ENCODE measurements at regions not wholly inside any gene's neighbourhood (a gene's known extent, or its start where the extent isn't known, plus 50 kb on each side); places are given as distances from the start of the nearest gene placed in this dataset.
A peak's percentile ranks its signal among the peaks of the same experiment; 100 is the strongest.

DNA sequence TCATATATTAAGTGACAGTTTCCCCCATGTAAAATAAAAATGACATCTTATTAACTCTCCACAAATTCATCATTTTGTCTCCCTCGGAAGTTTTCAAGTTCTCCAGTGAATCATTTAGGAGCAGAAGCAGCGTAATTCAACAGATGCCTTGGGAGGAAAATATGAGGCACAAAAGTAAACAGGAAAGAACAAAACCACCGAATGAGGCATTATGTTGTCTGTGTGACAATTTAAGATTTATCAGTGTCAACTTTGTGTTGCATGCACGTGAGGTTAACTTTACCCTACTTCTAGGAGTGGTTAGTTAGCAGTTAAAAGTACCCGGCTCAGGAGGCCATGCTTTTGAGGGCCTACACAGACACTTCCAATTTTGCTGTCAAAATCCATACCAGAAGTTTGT, 258.6 kb downstream of the IPO8 start:
- no peak overlapping the region for H2BK15ac ChIP-seq (ENCODE audit: low read depth, poor library complexity, severe bottlenecking)
- H3K9ac ChIP-seq (ENCODE audit: low read length), result peak overlapping the region; percentile 31
- no peak overlapping the region for H2AK5ac ChIP-seq (ENCODE audit: low read length, severe bottlenecking)
- no peak overlapping the region for H3K23ac ChIP-seq (ENCODE audit: low read length in 2 of 2)
- H3K4me1 ChIP-seq (ENCODE audit: control insufficient read depth, insufficient read depth, low read depth, low read length), result no peaks in the 10 kb centered on the region
- peak overlapping the region; percentile 62 to 99 for H3K18ac ChIP-seq (ENCODE audit: low read depth in 1 of 2, low read length in 2 of 2)
- H3K14ac ChIP-seq (ENCODE audit: low read length in 2 of 2), result no peak overlapping the region
- WGBS, result 3% methylated on average over 5 of the region's 5 CpGs
- no peak overlapping the region for H3K27ac ChIP-seq (ENCODE audit: low read length, poor library complexity, severe bottlenecking)
- H3K79me1 ChIP-seq (replicated peaks; ENCODE audit: low read length, poor library complexity, severe bottlenecking), result no peaks in the 10 kb centered on the region
- no peaks in the 10 kb centered on the region for H3K36me3 ChIP-seq (ENCODE audit: control insufficient read depth in 1 of 2, insufficient read depth in 2 of 2, low read depth in 1 of 2, low read length in 2 of 2)
- no peak overlapping the region for H2BK120ac ChIP-seq (ENCODE audit: low read depth, low read length)
- no peak overlapping the region for H2BK5ac ChIP-seq (ENCODE audit: low read depth, low read length, poor library complexity, severe bottlenecking)
- no peaks in the 10 kb centered on the region for H3K9me3 ChIP-seq (ENCODE audit: control insufficient read depth, low read length)
- H3K4me2 ChIP-seq (ENCODE audit: low read length, poor library complexity, severe bottlenecking), result no peak overlapping the region
- H2BK12ac ChIP-seq (ENCODE audit: low read length in 2 of 2), result no peak overlapping the region
- H3K4ac ChIP-seq (ENCODE audit: low read depth in 1 of 2, low read length in 2 of 2), result peak overlapping the region in 1 of 2 experiments; percentile 81
- H2AFZ ChIP-seq (ENCODE audit: low read depth, low read length), result no peak overlapping the region
- no peak overlapping the region for H3K4me3 ChIP-seq (ENCODE audit: insufficient read depth in 1 of 2, low read depth in 1 of 2, low read length in 2 of 2)
- H4K91ac ChIP-seq (ENCODE audit: low read length), result peak overlapping the region; percentile 99
- peak overlapping the region; percentile 91 for H4K8ac ChIP-seq (ENCODE audit: low read length)
- no peaks in the 10 kb centered on the region for H3K27me3 ChIP-seq (ENCODE audit: control insufficient read depth in 1 of 2, insufficient read depth in 1 of 2, low read length in 2 of 2)
- peak; percentile 92 for DNase-seq

DNA sequence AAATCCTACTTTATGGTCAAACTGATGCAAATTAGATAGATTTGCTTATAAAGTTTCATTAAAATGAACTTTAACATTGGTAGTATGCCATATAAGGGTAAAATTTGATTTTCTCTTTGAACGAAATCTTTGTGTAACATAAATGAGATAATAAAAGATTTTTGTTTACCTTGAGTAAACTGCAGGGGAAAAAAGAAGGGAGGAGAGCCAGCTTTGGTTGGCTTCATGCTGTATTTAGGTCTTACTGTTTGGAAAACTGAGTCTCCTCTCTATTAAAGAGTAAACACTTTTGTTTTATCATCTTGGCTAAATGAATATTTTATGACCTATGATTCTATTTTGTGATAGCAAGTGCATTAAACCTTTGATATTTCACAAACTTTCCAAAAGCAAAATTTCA, 267.6 kb downstream of the IPO8 start:
- no peak for DNase-seq
- Histone ChIP-seq H3K79me1 (replicated peaks; ENCODE audit: low read length, poor library complexity, severe bottlenecking) (no peaks in the 10 kb centered on the region), H2AFZ (ENCODE audit: low read depth, low read length) (no peak overlapping the region), H3K9ac (ENCODE audit: low read length) (no peak overlapping the region), H2BK120ac (ENCODE audit: low read depth, low read length) (no peak overlapping the region), H2BK5ac (ENCODE audit: low read depth, low read length, poor library complexity, severe bottlenecking) (no peak overlapping the region), H3K4ac (ENCODE audit: low read depth in 1 of 2, low read length in 2 of 2) (no peak overlapping the region), H3K9me3 (ENCODE audit: control insufficient read depth, low read length) (peaks cover 16% of the 10 kb centered on the region), H4K91ac (ENCODE audit: low read length) (no peak overlapping the region), H2BK12ac (ENCODE audit: low read length in 2 of 2) (no peak overlapping the region), H3K14ac (ENCODE audit: low read length in 2 of 2) (no peak overlapping the region), H3K27ac (ENCODE audit: low read length, poor library complexity, severe bottlenecking) (no peak overlapping the region), H3K23ac (ENCODE audit: low read length in 2 of 2) (no peak overlapping the region), H4K8ac (ENCODE audit: low read length) (no peak overlapping the region), H3K4me3 (ENCODE audit: insufficient read depth in 1 of 2, low read depth in 1 of 2, low read length in 2 of 2) (no peak overlapping the region), H3K36me3 (ENCODE audit: control insufficient read depth in 1 of 2, insufficient read depth in 2 of 2, low read depth in 1 of 2, low read length in 2 of 2) (no peaks in the 10 kb centered on the region), H3K4me2 (ENCODE audit: low read length, poor library complexity, severe bottlenecking) (no peak overlapping the region), H2BK15ac (ENCODE audit: low read depth, poor library complexity, severe bottlenecking) (no peak overlapping the region), H3K27me3 (ENCODE audit: control insufficient read depth in 1 of 2, insufficient read depth in 1 of 2, low read length in 2 of 2) (no peaks in the 10 kb centered on the region), H2AK5ac (ENCODE audit: low read length, severe bottlenecking) (no peak overlapping the region), H3K18ac (ENCODE audit: low read depth in 1 of 2, low read length in 2 of 2) (no peak overlapping the region), H3K4me1 (ENCODE audit: control insufficient read depth, insufficient read depth, low read depth, low read length) (no peaks in the 10 kb centered on the region)
- 73% methylated on average over 1 of the region's 1 CpG for WGBS

DNA sequence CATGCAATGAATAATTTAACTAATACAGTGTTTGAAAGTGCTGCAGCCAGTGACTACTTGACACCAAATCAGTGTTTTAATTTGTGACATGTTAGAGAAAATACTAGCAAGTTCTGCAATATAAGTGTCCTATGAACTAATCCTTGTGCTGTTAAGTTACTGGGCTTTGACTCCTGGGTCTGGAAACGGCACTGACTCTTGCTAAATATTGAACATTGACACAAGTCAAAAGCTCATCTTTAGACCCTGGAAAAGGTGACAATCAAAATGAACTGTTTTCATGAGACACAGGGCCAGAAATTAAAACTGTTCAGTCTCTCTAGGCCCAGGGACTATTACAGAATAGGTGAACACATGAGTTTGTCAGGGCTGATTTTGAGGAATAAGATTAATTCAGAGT, 268.1 kb downstream of the IPO8 start:
- 85% methylated on average over 1 of the region's 1 CpG for WGBS
- H4K8ac ChIP-seq (ENCODE audit: low read length), result no peak overlapping the region

DNA sequence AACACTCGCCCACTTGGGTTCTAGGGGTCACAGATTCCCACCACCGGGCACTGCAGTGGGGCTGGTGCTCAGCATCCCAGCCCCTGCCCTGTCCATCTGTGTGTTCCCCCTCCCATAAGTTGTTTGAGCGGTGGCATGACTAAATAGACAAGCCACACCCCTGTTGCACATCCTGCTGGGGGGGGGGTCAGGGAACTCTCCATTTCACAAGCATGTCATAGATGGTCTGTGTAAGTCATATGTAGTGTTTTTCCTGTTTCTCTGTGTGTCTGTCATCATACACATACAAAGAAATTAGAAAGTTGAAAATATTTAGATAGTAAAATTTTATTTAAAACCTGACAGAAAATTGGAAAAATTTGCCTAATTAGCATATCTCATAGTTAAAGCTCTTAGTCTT, 270.2 kb downstream of the IPO8 start:
- Histone ChIP-seq H3K79me1 (replicated peaks; ENCODE audit: low read length, poor library complexity, severe bottlenecking) (no peaks in the 10 kb centered on the region), H2BK12ac (ENCODE audit: low read length in 2 of 2) (no peak overlapping the region), H3K27me3 (ENCODE audit: control insufficient read depth in 1 of 2, insufficient read depth in 1 of 2, low read length in 2 of 2) (no peaks in the 10 kb centered on the region), H3K4ac (ENCODE audit: low read depth in 1 of 2, low read length in 2 of 2) (no peak overlapping the region), H2AK5ac (ENCODE audit: low read length, severe bottlenecking) (no peak overlapping the region), H2BK120ac (ENCODE audit: low read depth, low read length) (no peak overlapping the region), H3K9me3 (ENCODE audit: control insufficient read depth, low read length) (peaks cover 18% of the 10 kb centered on the region), H3K9ac (ENCODE audit: low read length) (no peak overlapping the region), H2BK5ac (ENCODE audit: low read depth, low read length, poor library complexity, severe bottlenecking) (no peak overlapping the region), H4K91ac (ENCODE audit: low read length) (no peak overlapping the region), H2BK15ac (ENCODE audit: low read depth, poor library complexity, severe bottlenecking) (no peak overlapping the region), H2AFZ (ENCODE audit: low read depth, low read length) (no peak overlapping the region), H3K4me2 (ENCODE audit: low read length, poor library complexity, severe bottlenecking) (no peak overlapping the region), H3K4me3 (ENCODE audit: insufficient read depth in 1 of 2, low read depth in 1 of 2, low read length in 2 of 2) (no peak overlapping the region), H3K18ac (ENCODE audit: low read depth in 1 of 2, low read length in 2 of 2) (no peak overlapping the region), H3K23ac (ENCODE audit: low read length in 2 of 2) (no peak overlapping the region), H3K4me1 (ENCODE audit: control insufficient read depth, insufficient read depth, low read depth, low read length) (peaks cover 2% of the 10 kb centered on the region), H3K36me3 (ENCODE audit: control insufficient read depth in 1 of 2, insufficient read depth in 2 of 2, low read depth in 1 of 2, low read length in 2 of 2) (no peaks in the 10 kb centered on the region), H4K8ac (ENCODE audit: low read length) (no peak overlapping the region), H3K14ac (ENCODE audit: low read length in 2 of 2) (no peak overlapping the region), H3K27ac (ENCODE audit: low read length, poor library complexity, severe bottlenecking) (no peak overlapping the region)
- whole genome bisulfite sequencing, result 78% methylated on average over 3 of the region's 3 CpGs
- no peak for DNase-seq

More for the DNA sequence above, 268.1 kb downstream of the IPO8 start:
- no peak overlapping the region for H2BK120ac ChIP-seq (ENCODE audit: low read depth, low read length)
- H3K4me3 ChIP-seq (ENCODE audit: insufficient read depth in 1 of 2, low read depth in 1 of 2, low read length in 2 of 2), result no peak overlapping the region
- no peaks in the 10 kb centered on the region for H3K4me1 ChIP-seq (ENCODE audit: control insufficient read depth, insufficient read depth, low read depth, low read length)
- no peak overlapping the region for H3K4ac ChIP-seq (ENCODE audit: low read depth in 1 of 2, low read length in 2 of 2)
- no peak overlapping the region for H2BK12ac ChIP-seq (ENCODE audit: low read length in 2 of 2)
- no peaks in the 10 kb centered on the region for H3K79me1 ChIP-seq (replicated peaks; ENCODE audit: low read length, poor library complexity, severe bottlenecking)
- H3K14ac ChIP-seq (ENCODE audit: low read length in 2 of 2), result no peak overlapping the region
- H2AFZ ChIP-seq (ENCODE audit: low read depth, low read length), result no peak overlapping the region
- H4K91ac ChIP-seq (ENCODE audit: low read length), result no peak overlapping the region
- H3K4me2 ChIP-seq (ENCODE audit: low read length, poor library complexity, severe bottlenecking), result no peak overlapping the region
- DNase-seq, result no peak
- H3K23ac ChIP-seq (ENCODE audit: low read length in 2 of 2), result no peak overlapping the region
- H2BK15ac ChIP-seq (ENCODE audit: low read depth, poor library complexity, severe bottlenecking), result no peak overlapping the region
- no peaks in the 10 kb centered on the region for H3K27me3 ChIP-seq (ENCODE audit: control insufficient read depth in 1 of 2, insufficient read depth in 1 of 2, low read length in 2 of 2)
- H3K27ac ChIP-seq (ENCODE audit: low read length, poor library complexity, severe bottlenecking), result no peak overlapping the region
- H3K36me3 ChIP-seq (ENCODE audit: control insufficient read depth in 1 of 2, insufficient read depth in 2 of 2, low read depth in 1 of 2, low read length in 2 of 2), result no peaks in the 10 kb centered on the region
- H2AK5ac ChIP-seq (ENCODE audit: low read length, severe bottlenecking), result no peak overlapping the region
- H2BK5ac ChIP-seq (ENCODE audit: low read depth, low read length, poor library complexity, severe bottlenecking), result no peak overlapping the region
- peaks cover 18% of the 10 kb centered on the region for H3K9me3 ChIP-seq (ENCODE audit: control insufficient read depth, low read length)
- H3K18ac ChIP-seq (ENCODE audit: low read depth in 1 of 2, low read length in 2 of 2), result no peak overlapping the region
- H3K9ac ChIP-seq (ENCODE audit: low read length), result no peak overlapping the region

Measured in mesenchymal stem cell (in vitro differentiated cells and primary cell).